CD4-positive, alpha-beta T cell treated with Interleukin-17A for 1 hour (primary cell): ENCODE measurements at regions not wholly inside any gene's neighbourhood (a gene's known extent, or its start where the extent isn't known, plus 50 kb on each side); places are given as distances from the start of the nearest gene placed in this dataset.

Experiments
- DNase-seq: peaks from one replicate; pipeline ENCODE4 v3.0.0-alpha.2; 2020

GRCh38 chr3:159856590-159857104, 132.0 kb upstream of the IL12A start:
- DNase-seq: no peak

- DNase-seq: no peak
These were observed 130.8 kb upstream of the IL12A start for GRCh38 chr3:159857840-159858239.

GRCh38 chr3:159858650-159859049, 130.0 kb upstream of the IL12A start:
- DNase-seq: no peak

GRCh38 chr3:159859424-159859823, 129.2 kb upstream of the IL12A start:
- DNase-seq: no peak

- no peak for DNase-seq
These were observed 128.8 kb upstream of the IL12A start for GRCh38 chr3:159859836-159860235.

- DNase-seq: no peak
These were observed 128.1 kb upstream of the IL12A start for GRCh38 chr3:159860269-159861116.

- no peak for DNase-seq
These were observed 127.2 kb upstream of the IL12A start for GRCh38 chr3:159861369-159861987.

- no peak for DNase-seq
These were observed 123.5 kb upstream of the IL12A start for GRCh38 chr3:159865041-159865579.

- DNase-seq: no peak
These were observed 122.4 kb upstream of the IL12A start for GRCh38 chr3:159866201-159866746.

- no peak for DNase-seq
These were observed 121.3 kb upstream of the IL12A start for GRCh38 chr3:159867372-159867771.

GRCh38 chr3:159870723-159871122, 117.9 kb upstream of the IL12A start:
- no peak for DNase-seq

- DNase-seq: no peak
These were observed 116.1 kb upstream of the IL12A start for GRCh38 chr3:159872374-159873109.

- no peak for DNase-seq
These were observed 113.5 kb upstream of the IL12A start for GRCh38 chr3:159875116-159875515.

GRCh38 chr3:159877924-159878323, 110.7 kb upstream of the IL12A start:
- DNase-seq: no peak

GRCh38 chr3:159879146-159879545, 109.5 kb upstream of the IL12A start:
- no peak for DNase-seq

GRCh38 chr3:159879598-159879997, 109.0 kb upstream of the IL12A start:
- DNase-seq: no peak

GRCh38 chr3:159881208-159881607, 107.4 kb upstream of the IL12A start:
- no peak for DNase-seq

GRCh38 chr3:159881828-159882309, 106.8 kb upstream of the IL12A start:
- no peak for DNase-seq

GRCh38 chr3:159882367-159882766, 106.3 kb upstream of the IL12A start:
- no peak for DNase-seq

GRCh38 chr3:159882790-159883779, 105.5 kb upstream of the IL12A start:
- DNase-seq: no peak

- DNase-seq: peak; percentile 19
These were observed 103.8 kb upstream of the IL12A start for GRCh38 chr3:159884661-159885402.
